ENCODE measurements at regions not wholly inside any gene's neighbourhood (a gene's known extent, or its start where the extent isn't known, plus 50 kb on each side); places are given as distances from the start of the nearest gene placed in this dataset.

- no peak for TF ChIP-seq BCLAF1 (IDR thresholded peaks at IDR 0.05)
- TF ChIP-seq NR2F1 (conservative IDR thresholded peaks at IDR 0.05), result no peak
- TF ChIP-seq ZSCAN29 (IDR thresholded peaks at IDR 0.05), result no peak
- TF ChIP-seq IKZF2 (IDR thresholded peaks at IDR 0.05), result no peak
- TF ChIP-seq CHD2 (IDR thresholded peaks at IDR 0.05; ENCODE audit: borderline replicate concordance, low read depth, low read length), result no peak
- TF ChIP-seq FOXM1 (IDR thresholded peaks at IDR 0.05; ENCODE audit: low read depth, low read length), result no peak
These were observed 932.0 kb downstream of the TLE4 start (continued) for GRCh38 chr9:80503671-80504281.

- POLR2A ChIA-PET, result no interaction called here
- no peak for TF ChIP-seq ZNF622 (IDR thresholded peaks at IDR 0.05)
- TF ChIP-seq MLLT1 (IDR thresholded peaks at IDR 0.05), result no peak
- TF ChIP-seq GATAD2B (conservative IDR thresholded peaks at IDR 0.05; ENCODE audit: low read depth), result no peak
- no peak for TF ChIP-seq SPI1 (IDR thresholded peaks at IDR 0.05; ENCODE audit: borderline replicate concordance, insufficient read depth, low read depth, low read length)
- TF ChIP-seq SMAD5 (IDR thresholded peaks at IDR 0.05; ENCODE audit: low read depth), result no peak
- TF ChIP-seq IKZF1 (conservative IDR thresholded peaks at IDR 0.05), result no peak
- no peak for TF ChIP-seq ELK1 (IDR thresholded peaks at IDR 0.05; ENCODE audit: low read depth, low read length)
- no peak for TF ChIP-seq RCOR1 (conservative IDR thresholded peaks at IDR 0.05; ENCODE audit: low read depth, low read length)
- TF ChIP-seq ZBTB4 (CRISPR knock-in tag; IDR thresholded peaks at IDR 0.05), result no peak
These were observed 930.5 kb downstream of the TLE4 start for GRCh38 chr9:80502306-80502705.

More at GRCh38 chr9:80502306-80502705, 930.5 kb downstream of the TLE4 start:
- no peak overlapping the region for H2AFZ ChIP-seq (ENCODE audit: control insufficient read depth, low read depth, low read length)
- no peaks in the 10 kb centered on the region for H3K27me3 ChIP-seq (replicated peaks in 1 of 2; ENCODE audit: control insufficient read depth in 2 of 2, insufficient read depth in 2 of 2, low read length in 1 of 2)
- ChIA-PET CTCF (interaction anchor here (2.4 kb wide), 1 partner anchor 11 kb away, joined by 5 read pairs; no protein-coding TSS in a partner anchor), RAD21 (ENCODE audit: unreplicated experiment) (no interaction called here), SMC1A (ENCODE audit: uncharacterized antibody, unreplicated experiment) (interaction anchor here (0.6 to 2.1 kb wide), 6 partner anchors 8 to 32 kb away, joined by 3 to 5 read pairs (median 4); no protein-coding TSS in a partner anchor)
- BruUV-seq (replicated peaks), result no TSS peak
- H3K9me3 ChIP-seq (replicated peaks; ENCODE audit: control insufficient read depth, insufficient read depth, low read length), result no peaks in the 10 kb centered on the region
- no peaks in the 10 kb centered on the region for H3K36me3 ChIP-seq (ENCODE audit: control insufficient read depth in 2 of 2, insufficient read depth in 2 of 2, low read length in 1 of 2)
- no peaks in the 10 kb centered on the region for H3K4me1 ChIP-seq (ENCODE audit: control insufficient read depth, insufficient read depth, low read length)
- WGBS (ENCODE audit: insufficient coverage, insufficient replicate concordance, low lambda C conversion rate, missing lambda C conversion rate), result 31% methylated on average over 5 of the region's 5 CpGs
- intact Hi-C loops (cut with micrococcal nuclease; ENCODE audit: unreplicated experiment) (loop anchor here (10.0 kb wide), 1 partner anchor 52 kb away; no protein-coding TSS in a partner anchor), in situ Hi-C loops (cut with MboI) (no loop called here)
- H3K4me3 ChIP-seq, result no peak overlapping the region
- no peaks in the 10 kb centered on the region for H3K79me2 ChIP-seq (ENCODE audit: control insufficient read depth, insufficient read depth, low read length)
- no peak overlapping the region for H3K4me2 ChIP-seq (ENCODE audit: control insufficient read depth, insufficient read depth)
- H3K9ac ChIP-seq (ENCODE audit: control insufficient read depth, insufficient read depth, low read length), result no peak overlapping the region
- no peak for ATAC-seq
- no peak overlapping the region for H3K27ac ChIP-seq (ENCODE audit: control insufficient read depth, insufficient read depth)
- no peaks in the 10 kb centered on the region for H4K20me1 ChIP-seq (ENCODE audit: control insufficient read depth, insufficient read depth)
- no peak for FAIRE-seq
- DNase-seq (ENCODE audit: low read depth, low spot score), result no peak

Data from GM12878 (cell line).